Stomach (tissue), 8 donors: ENCODE measurements at regions not wholly inside any gene's neighbourhood (a gene's known extent, or its start where the extent isn't known, plus 50 kb on each side); places are given as distances from the start of the nearest gene placed in this dataset.

Experiments used
- DNase-seq, 2 donors: peaks; one replicate each; pipeline versions ENCODE4 v3.0.0 to v3.0.0-alpha.2; 2013 to 2019
- H3K27ac ChIP-seq, 5 donors: fragments of 200-600 bp in 4 of 5; sonication (generic) in 4 of 5; one replicate each; pipeline ENCODE4 v1.5.1; 2013 to 2019; ENCODE audit warnings: mild to moderate bottlenecking in 1 of 5, moderate library complexity in 1 of 5
- H3K27me3 ChIP-seq, 3 donors: fragments of 200-600 bp; sonication (generic); one replicate each; pipeline ENCODE4 v1.5.1; 2017 to 2019; ENCODE audit warnings: mixed run types in 1 of 3
- H3K36me3 ChIP-seq, 4 donors: fragments of 200-600 bp; sonication (generic); 1 replicate in 3 of 4; 2 replicates in 1 of 4; pipeline ENCODE4 v1.5.1; 2016 to 2019
- H3K4me1 ChIP-seq, 4 donors: fragments of 200-600 bp; sonication (generic); one replicate each; pipeline ENCODE4 v1.5.1; 2016 to 2019
- H3K4me3 ChIP-seq, 4 donors: fragments of 200-600 bp; sonication (generic) in 3 of 4; one replicate each; pipeline ENCODE4 v1.5.1; 2016 to 2019; ENCODE audit warnings: mild to moderate bottlenecking in 1 of 4
- H3K9me3 ChIP-seq, 4 donors: fragments of 200-600 bp; sonication (generic); one replicate each; pipeline ENCODE4 v1.5.1; 2016 to 2019
- CTCF ChIP-seq, 7 experiments: fragments of 450-650 bp in 4 of 7; fragments of 200-600 bp in 3 of 7; sonication (generic) in 3 of 7; IDR thresholded peaks; one replicate each; pipeline ENCODE4 v1.5.1; 2016 to 2019; ENCODE audit warnings: antibody characterized with exemption in 7 of 7, control low read depth in 2 of 7, mild to moderate bottlenecking in 1 of 7
- EP300 ChIP-seq: sonication (generic); formaldehyde crosslinking; IDR thresholded peaks from one replicate; pipeline ENCODE4 v1.6.1; 2017; ENCODE audit warnings: antibody characterized with exemption
- POLR2A ChIP-seq, 4 donors: fragments of 450-650 bp; IDR thresholded peaks; one replicate each; pipeline ENCODE4 v1.6.1; 2016; ENCODE audit warnings: antibody characterized with exemption in 4 of 4, control low read depth in 2 of 4, mild to moderate bottlenecking in 1 of 4, moderate library complexity in 1 of 4
- POLR2AphosphoS5 ChIP-seq, 3 donors: sonication (generic); formaldehyde crosslinking; IDR thresholded peaks; one replicate each; pipeline ENCODE4 v1.6.1; 2016; ENCODE audit warnings: antibody characterized with exemption in 3 of 3
- WGBS, 5 donors: extraction: QIAGEN DNeasy Blood & Tissue Kit in 3 of 5; methylation state at CpG; one replicate each; pipeline versions ENCODE4 v1.1.5 to v1.1.7; 2013 to 2018; 5-methylcytosine and 5-hydroxymethylcytosine counted together
- intact Hi-C: fragments of 100-400 bp; cut with DNase I; formaldehyde crosslinking; loops from one replicate; pipeline ENCODE4 v1.15.1; 2023; ENCODE audit warnings: low total_unique reads
- donor health status: healthy with polysubstance abuse.
- donor health status: Bipolar disorder and iron deficiency.
- donor health status: healthy.

- Histone ChIP-seq H3K36me3 (no peaks in the 10 kb centered on the region), H3K4me1 (no peaks in the 10 kb centered on the region), H3K9me3 (no peaks in the 10 kb centered on the region), H3K27me3 (peaks cover 0 to 12% (median 0%) of the 10 kb centered on the region in 3 donors), H3K27ac (no peak overlapping the region), H3K4me3 (no peak overlapping the region)
- intact Hi-C loops = no loop called here
- TF ChIP-seq POLR2AphosphoS5 (IDR thresholded peaks at IDR 0.05) (no peak), EP300 (no peak), CTCF (IDR thresholded peaks at IDR 0.05) (no peak), POLR2A (IDR thresholded peaks at IDR 0.05) (no peak)
- 81 to 92% (median 89%) methylated on average over 4 of the region's 4 CpGs for WGBS, 5 donors
- no peak for DNase-seq
These were observed 205.3 kb upstream of the HMGA2 start for GRCh38 chr12:65619018-65619417.

GRCh38 chr12:65620046-65620445 lies 204.2 kb upstream of the HMGA2 start:
- no peaks in the 10 kb centered on the region for H3K36me3 ChIP-seq
- H3K27ac ChIP-seq = no peak overlapping the region
- no peaks in the 10 kb centered on the region for H3K4me1 ChIP-seq
- no peak for DNase-seq
- H3K9me3 ChIP-seq = no peaks in the 10 kb centered on the region
- H3K27me3 ChIP-seq = peaks cover 0 to 12% (median 0%) of the 10 kb centered on the region in 3 donors
- no peak overlapping the region for H3K4me3 ChIP-seq
- no peak for TF ChIP-seq CTCF (IDR thresholded peaks at IDR 0.05)
- TF ChIP-seq POLR2A (IDR thresholded peaks at IDR 0.05) = no peak
- TF ChIP-seq POLR2AphosphoS5 (IDR thresholded peaks at IDR 0.05) = no peak
- no peak for TF ChIP-seq EP300
- intact Hi-C loops = no loop called here
- whole genome bisulfite sequencing, 5 donors = 62 to 78% (median 69%) methylated on average over 1 of the region's 1 CpG

- TF ChIP-seq POLR2A (IDR thresholded peaks at IDR 0.05) (no peak), POLR2AphosphoS5 (IDR thresholded peaks at IDR 0.05) (no peak), EP300 (no peak), CTCF (IDR thresholded peaks at IDR 0.05) (no peak)
- Histone ChIP-seq H3K36me3 (no peaks in the 10 kb centered on the region), H3K4me3 (no peak overlapping the region), H3K27me3 (peaks cover 0 to 12% (median 0%) of the 10 kb centered on the region in 3 donors), H3K9me3 (no peaks in the 10 kb centered on the region), H3K27ac (no peak overlapping the region), H3K4me1 (no peaks in the 10 kb centered on the region)
- intact Hi-C loops = no loop called here
- no peak for DNase-seq
- WGBS, 5 donors = 90 to 94% (median 91%) methylated on average over 6 of the region's 6 CpGs
These were observed 202.2 kb upstream of the HMGA2 start for GRCh38 chr12:65622056-65622455.

- no peak for DNase-seq
- H3K4me3 ChIP-seq = no peak overlapping the region
- H3K27me3 ChIP-seq = peaks cover 0 to 5% (median 0%) of the 10 kb centered on the region in 3 donors
- intact Hi-C loops = no loop called here
- TF ChIP-seq EP300 (no peak), POLR2AphosphoS5 (IDR thresholded peaks at IDR 0.05) (no peak), CTCF (IDR thresholded peaks at IDR 0.05) (no peak), POLR2A (IDR thresholded peaks at IDR 0.05) (no peak)
- 78 to 92% (median 80%) methylated on average over 1 of the region's 1 CpG for WGBS, 5 donors
- no peaks in the 10 kb centered on the region for H3K36me3 ChIP-seq
- no peak overlapping the region for H3K27ac ChIP-seq
- H3K4me1 ChIP-seq = no peaks in the 10 kb centered on the region
- H3K9me3 ChIP-seq = no peaks in the 10 kb centered on the region
These were observed 200.8 kb upstream of the HMGA2 start for GRCh38 chr12:65623507-65623906.
